IMR-90 (cell line): ENCODE measurements at regions not wholly inside any gene's neighbourhood (a gene's known extent, or its start where the extent isn't known, plus 50 kb on each side); places are given as distances from the start of the nearest gene placed in this dataset.

Experiments used
- BHLHE40 ChIP-seq: fragments of 150-350 bp; IDR thresholded peaks from 2 replicates; pipeline ENCODE4 v1.6.1; 2016; ENCODE audit warnings: mild to moderate bottlenecking, low read depth, low read length
- CEBPB ChIP-seq: IDR thresholded peaks from 2 replicates; pipeline ENCODE4 v1.6.1; 2012; ENCODE audit warnings: low read depth, low read length, improper control_type of control experiment
- CHD1 ChIP-seq: IDR thresholded peaks from 2 replicates; pipeline ENCODE4 v1.6.1; 2012; ENCODE audit warnings: low read depth, low read length, improper control_type of control experiment
- CTCF ChIP-seq: conservative IDR thresholded peaks from 2 replicates; pipeline ENCODE4 v1.5.1; 2012; ENCODE audit warnings: mild to moderate bottlenecking, low read depth, low read length, improper control_type of control experiment
- ELK1 ChIP-seq: fragments of 150-350 bp; IDR thresholded peaks from 2 replicates; pipeline ENCODE4 v1.6.1; 2016; ENCODE audit warnings: low read depth, mild to moderate bottlenecking, low read length, moderate library complexity, borderline replicate concordance
- FOS ChIP-seq: fragments of 150-350 bp; IDR thresholded peaks from 2 replicates; pipeline ENCODE4 v1.6.1; 2016; ENCODE audit warnings: low read depth, low read length
- MAFK ChIP-seq: IDR thresholded peaks from 2 replicates; pipeline ENCODE4 v1.6.1; 2012; ENCODE audit warnings: low read depth, low read length, improper control_type of control experiment
- MXI1 ChIP-seq: IDR thresholded peaks from 2 replicates; pipeline ENCODE4 v1.6.1; 2012; ENCODE audit warnings: low read depth, mild to moderate bottlenecking, low read length, moderate library complexity, borderline replicate concordance
- NFE2L2 ChIP-seq: fragments of 150-350 bp; IDR thresholded peaks from 2 replicates; pipeline ENCODE4 v1.6.1; 2016; ENCODE audit warnings: low read depth, mild to moderate bottlenecking, low read length
- POLR2A ChIP-seq: IDR thresholded peaks from 2 replicates; pipeline ENCODE4 v1.6.1; 2012; ENCODE audit warnings: mild to moderate bottlenecking, low read depth, low read length
- RAD21 ChIP-seq: IDR thresholded peaks from 2 replicates; pipeline ENCODE4 v1.6.1; 2012; ENCODE audit warnings: low read length, improper control_type of control experiment
- RFX5 ChIP-seq: IDR thresholded peaks from 2 replicates; pipeline ENCODE4 v1.8.0; 2012; ENCODE audit warnings: low read depth, mild to moderate bottlenecking, low read length, moderate library complexity
- SMC3 ChIP-seq: fragments of 150-350 bp; IDR thresholded peaks from 2 replicates; pipeline ENCODE4 v1.6.1; 2016; ENCODE audit warnings: low read depth, mild to moderate bottlenecking, antibody characterized with exemption, low read length, moderate library complexity

- TF ChIP-seq CTCF: no peak
- TF ChIP-seq RAD21: no peak
- TF ChIP-seq POLR2A: no peak
- no peak for TF ChIP-seq CEBPB
- no peak for TF ChIP-seq MAFK
- TF ChIP-seq MXI1: no peak
- no peak for TF ChIP-seq NFE2L2
- TF ChIP-seq BHLHE40: no peak
- TF ChIP-seq CHD1: no peak
- no peak for TF ChIP-seq ELK1
- no peak for TF ChIP-seq SMC3
- no peak for TF ChIP-seq FOS
- no peak for TF ChIP-seq RFX5
These were observed 464.3 kb upstream of the ID2 start for GRCh38 chr2:8217468-8218030.
